ENCODE measurements at regions not wholly inside any gene's neighbourhood (a gene's known extent, or its start where the extent isn't known, plus 50 kb on each side); places are given as distances from the start of the nearest gene placed in this dataset.

GRCh38 chr2:16134436-16135165 is 194.3 kb downstream of the MYCN start:
- no peaks in the 10 kb centered on the region for H3K36me3 ChIP-seq (ENCODE audit: control insufficient read depth in 4 of 4, insufficient read depth in 4 of 4, low read length in 4 of 4)
- WGBS, 2 donors, result 92 to 96% methylated on average over 9 of the region's 9 CpGs
- H3K4me1 ChIP-seq (ENCODE audit: control insufficient read depth in 5 of 5, insufficient read depth in 5 of 5, low read length in 5 of 5), result peaks cover 0 to 3% (median 0%) of the 10 kb centered on the region in 5 donors
- ATAC-seq (ENCODE audit: insufficient read depth, low FRiP score), result no peak
- no peak for DNase-seq
- no peak overlapping the region for H3K4me3 ChIP-seq
- no peaks in the 10 kb centered on the region for H3K9me3 ChIP-seq (ENCODE audit: control insufficient read depth in 4 of 4, insufficient read depth in 3 of 4, low read length in 3 of 4)
- H3K27me3 ChIP-seq (ENCODE audit: control insufficient read depth in 3 of 3, insufficient read depth in 3 of 3, low read length in 2 of 3), result no peaks in the 10 kb centered on the region
- H3K9ac ChIP-seq (ENCODE audit: insufficient read depth in 1 of 2, low read length in 2 of 2), result no peak overlapping the region
- H3K27ac ChIP-seq (ENCODE audit: low read depth in 1 of 2, low read length in 1 of 2), result no peak overlapping the region
- TF ChIP-seq, protein P1, sequence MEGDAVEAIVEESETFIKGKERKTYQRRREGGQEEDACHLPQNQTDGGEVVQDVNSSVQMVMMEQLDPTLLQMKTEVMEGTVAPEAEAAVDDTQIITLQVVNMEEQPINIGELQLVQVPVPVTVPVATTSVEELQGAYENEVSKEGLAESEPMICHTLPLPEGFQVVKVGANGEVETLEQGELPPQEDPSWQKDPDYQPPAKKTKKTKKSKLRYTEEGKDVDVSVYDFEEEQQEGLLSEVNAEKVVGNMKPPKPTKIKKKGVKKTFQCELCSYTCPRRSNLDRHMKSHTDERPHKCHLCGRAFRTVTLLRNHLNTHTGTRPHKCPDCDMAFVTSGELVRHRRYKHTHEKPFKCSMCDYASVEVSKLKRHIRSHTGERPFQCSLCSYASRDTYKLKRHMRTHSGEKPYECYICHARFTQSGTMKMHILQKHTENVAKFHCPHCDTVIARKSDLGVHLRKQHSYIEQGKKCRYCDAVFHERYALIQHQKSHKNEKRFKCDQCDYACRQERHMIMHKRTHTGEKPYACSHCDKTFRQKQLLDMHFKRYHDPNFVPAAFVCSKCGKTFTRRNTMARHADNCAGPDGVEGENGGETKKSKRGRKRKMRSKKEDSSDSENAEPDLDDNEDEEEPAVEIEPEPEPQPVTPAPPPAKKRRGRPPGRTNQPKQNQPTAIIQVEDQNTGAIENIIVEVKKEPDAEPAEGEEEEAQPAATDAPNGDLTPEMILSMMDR (IDR thresholded peaks at IDR 0.05; ENCODE audit: control extremely low read depth, extremely low read depth), result no peak

DNA sequence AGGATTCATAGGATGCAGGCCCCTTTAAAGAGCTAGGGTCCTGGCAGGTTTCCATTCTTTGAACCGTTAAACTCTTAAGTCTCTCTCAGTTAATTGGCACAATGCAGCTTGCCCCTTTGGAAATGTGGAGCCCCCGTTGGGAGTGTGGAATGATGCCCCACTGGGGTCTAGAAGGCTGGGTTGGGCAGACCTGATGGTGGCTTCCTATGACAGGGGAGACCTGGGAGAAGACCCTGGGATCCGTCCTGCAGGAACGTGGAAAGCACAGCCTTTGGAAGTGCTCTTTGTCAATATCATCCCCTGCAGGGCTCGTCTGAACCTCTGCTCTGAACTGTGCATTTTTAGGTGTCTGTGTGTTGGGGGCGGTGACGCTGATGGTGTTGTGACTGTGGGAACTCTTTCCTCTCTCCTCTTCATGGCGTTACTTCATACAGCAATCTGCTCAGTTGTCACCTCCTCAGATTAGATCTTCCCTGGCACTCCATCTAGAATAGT is 190.6 kb downstream of the MYCN start:
- ATAC-seq (ENCODE audit: insufficient read depth, low FRiP score), result no peak
- Histone ChIP-seq H3K27ac (ENCODE audit: low read depth in 1 of 2, low read length in 1 of 2) (no peak overlapping the region), H3K36me3 (ENCODE audit: control insufficient read depth in 4 of 4, insufficient read depth in 4 of 4, low read length in 4 of 4) (no peaks in the 10 kb centered on the region), H3K4me1 (ENCODE audit: control insufficient read depth in 5 of 5, insufficient read depth in 5 of 5, low read length in 5 of 5) (peaks cover 0 to 3% (median 0%) of the 10 kb centered on the region in 5 donors), H3K4me3 (no peak overlapping the region), H3K9ac (ENCODE audit: insufficient read depth in 1 of 2, low read length in 2 of 2) (no peak overlapping the region), H3K9me3 (ENCODE audit: control insufficient read depth in 4 of 4, insufficient read depth in 3 of 4, low read length in 3 of 4) (no peaks in the 10 kb centered on the region), H3K27me3 (ENCODE audit: control insufficient read depth in 3 of 3, insufficient read depth in 3 of 3, low read length in 2 of 3) (no peaks in the 10 kb centered on the region)
- TF ChIP-seq, protein P1 (IDR thresholded peaks at IDR 0.05; ENCODE audit: control extremely low read depth, extremely low read depth), result no peak
- DNase-seq, result no peak
- 82 to 86% methylated on average over 8 of the region's 8 CpGs for WGBS, 2 donors

DNA sequence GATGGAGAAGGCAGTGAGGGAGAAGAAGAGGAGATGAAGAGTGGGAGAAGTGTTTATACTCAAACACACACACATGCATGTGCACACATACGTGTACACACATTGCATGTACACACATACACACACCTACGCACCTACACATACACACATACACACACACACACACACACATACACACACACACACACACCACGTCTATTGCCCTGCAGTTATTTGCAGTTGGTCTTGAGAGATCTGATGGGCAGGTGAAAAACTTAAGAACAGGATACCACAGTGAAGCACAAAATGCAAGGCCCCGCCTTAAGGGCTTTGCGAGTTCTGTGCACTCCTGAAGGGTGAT is 190.2 kb downstream of the MYCN start:
- H3K27me3 ChIP-seq (ENCODE audit: control insufficient read depth in 3 of 3, insufficient read depth in 3 of 3, low read length in 2 of 3), result no peaks in the 10 kb centered on the region
- no peak for ATAC-seq (ENCODE audit: insufficient read depth, low FRiP score)

More for the DNA sequence above, 190.2 kb downstream of the MYCN start:
- TF ChIP-seq, protein P1 (IDR thresholded peaks at IDR 0.05; ENCODE audit: control extremely low read depth, extremely low read depth), result no peak
- H3K36me3 ChIP-seq (ENCODE audit: control insufficient read depth in 4 of 4, insufficient read depth in 4 of 4, low read length in 4 of 4), result no peaks in the 10 kb centered on the region
- H3K27ac ChIP-seq (ENCODE audit: low read depth in 1 of 2, low read length in 1 of 2), result no peak overlapping the region
- H3K9me3 ChIP-seq (ENCODE audit: control insufficient read depth in 4 of 4, insufficient read depth in 3 of 4, low read length in 3 of 4), result no peaks in the 10 kb centered on the region
- WGBS, 2 donors, result 82 to 92% methylated on average over 5 of the region's 5 CpGs
- no peak overlapping the region for H3K4me3 ChIP-seq
- peaks cover 0 to 3% (median 0%) of the 10 kb centered on the region in 5 donors for H3K4me1 ChIP-seq (ENCODE audit: control insufficient read depth in 5 of 5, insufficient read depth in 5 of 5, low read length in 5 of 5)
- H3K9ac ChIP-seq (ENCODE audit: insufficient read depth in 1 of 2, low read length in 2 of 2), result no peak overlapping the region
- no peak for DNase-seq
